ENCODE measurements at regions not wholly inside any gene's neighbourhood (a gene's known extent, or its start where the extent isn't known, plus 50 kb on each side); places are given as distances from the start of the nearest gene placed in this dataset.

DNA sequence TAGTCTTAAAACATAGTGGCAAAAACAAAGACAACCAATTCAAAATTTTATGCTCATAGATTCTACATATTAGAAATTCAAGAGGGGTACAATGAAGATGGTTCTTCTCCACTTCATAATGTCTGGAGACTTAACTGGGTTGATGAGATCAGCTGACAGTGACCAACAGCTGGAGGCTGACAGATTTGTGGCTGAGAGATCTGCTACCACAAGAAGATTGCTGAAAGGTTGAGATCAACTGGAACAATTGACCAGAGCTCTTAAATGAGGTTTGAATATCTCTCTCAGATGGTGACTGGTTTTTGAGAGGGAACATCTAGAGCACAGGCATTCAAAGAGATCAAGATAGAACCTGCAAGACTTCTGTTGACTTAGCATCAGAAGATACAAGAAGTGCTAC, 254.1 kb upstream of the ARPP21 start:
- no peak for TF ChIP-seq CTCF (IDR thresholded peaks at IDR 0.05)
- no peak for TF ChIP-seq POLR2A (IDR thresholded peaks at IDR 0.05)
